Vagina (tissue), 2 donors: ENCODE measurements at regions not wholly inside any gene's neighbourhood (a gene's known extent, or its start where the extent isn't known, plus 50 kb on each side); places are given as distances from the start of the nearest gene placed in this dataset.

Source experiments
- DNase-seq, 2 donors: peaks; one replicate each; pipeline ENCODE4 v3.0.0-alpha.2; 2017; ENCODE audit errors: extremely low spot score in 2 of 2
- H3K27ac ChIP-seq: fragments of 200-600 bp; sonication (generic); one replicate; pipeline ENCODE4 v1.5.1; 2019
- H3K27me3 ChIP-seq: fragments of 200-600 bp; sonication (generic); one replicate; pipeline ENCODE4 v1.5.1; 2019
- H3K36me3 ChIP-seq, 2 donors: fragments of 200-600 bp; sonication (generic); one replicate each; pipeline ENCODE4 v1.5.1; 2017 to 2019
- H3K4me1 ChIP-seq: fragments of 200-600 bp; sonication (generic); one replicate; pipeline ENCODE4 v1.5.1; 2019
- H3K4me3 ChIP-seq, 2 donors: fragments of 200-600 bp; sonication (generic); 1 replicate in 1 of 2; 2 replicates in 1 of 2; pipeline ENCODE4 v1.5.1; 2016 to 2019
- H3K9me3 ChIP-seq: fragments of 200-600 bp; sonication (generic); one replicate; pipeline ENCODE4 v1.5.1; 2019
- POLR2A ChIP-seq, 2 donors: fragments of 450-650 bp; IDR thresholded peaks; one replicate each; pipeline ENCODE4 v1.6.1; 2017; ENCODE audit warnings: antibody characterized with exemption in 2 of 2, mild to moderate bottlenecking in 2 of 2, moderate library complexity in 2 of 2
- POLR2AphosphoS5 ChIP-seq, 2 donors: sonication (generic); formaldehyde crosslinking; IDR thresholded peaks; one replicate each; pipeline ENCODE4 v1.9.0; 2017; ENCODE audit warnings: antibody characterized with exemption in 2 of 2, mild to moderate bottlenecking in 2 of 2, low read depth in 1 of 2; ENCODE audit not compliant: insufficient read depth in 1 of 2
- intact Hi-C: fragments of 100-400 bp; cut with DNase I; formaldehyde crosslinking; loops from one replicate; pipeline ENCODE4 v1.15.1; 2023
- TF ChIP-seq, protein P1 (sequence below), 3 experiments: fragments of 450-650 bp in 2 of 3; fragments of 200-600 bp in 1 of 3; sonication (generic) in 1 of 3; IDR thresholded peaks; one replicate each; pipeline ENCODE4 v1.5.1; 2017 to 2019; ENCODE audit warnings: antibody characterized with exemption in 3 of 3, mild to moderate bottlenecking in 2 of 3, moderate library complexity in 2 of 3

GRCh38 chr21:18601146-18601545 lies 197.6 kb upstream of the TMPRSS15 start:
- H3K27ac ChIP-seq, result no peak overlapping the region
- intact Hi-C loops, result no loop called here
- TF ChIP-seq POLR2A (IDR thresholded peaks at IDR 0.05) (no peak), POLR2AphosphoS5 (IDR thresholded peaks at IDR 0.05; ENCODE audit: insufficient read depth in 1 of 2, low read depth in 1 of 2) (no peak)
- TF ChIP-seq, protein P1, sequence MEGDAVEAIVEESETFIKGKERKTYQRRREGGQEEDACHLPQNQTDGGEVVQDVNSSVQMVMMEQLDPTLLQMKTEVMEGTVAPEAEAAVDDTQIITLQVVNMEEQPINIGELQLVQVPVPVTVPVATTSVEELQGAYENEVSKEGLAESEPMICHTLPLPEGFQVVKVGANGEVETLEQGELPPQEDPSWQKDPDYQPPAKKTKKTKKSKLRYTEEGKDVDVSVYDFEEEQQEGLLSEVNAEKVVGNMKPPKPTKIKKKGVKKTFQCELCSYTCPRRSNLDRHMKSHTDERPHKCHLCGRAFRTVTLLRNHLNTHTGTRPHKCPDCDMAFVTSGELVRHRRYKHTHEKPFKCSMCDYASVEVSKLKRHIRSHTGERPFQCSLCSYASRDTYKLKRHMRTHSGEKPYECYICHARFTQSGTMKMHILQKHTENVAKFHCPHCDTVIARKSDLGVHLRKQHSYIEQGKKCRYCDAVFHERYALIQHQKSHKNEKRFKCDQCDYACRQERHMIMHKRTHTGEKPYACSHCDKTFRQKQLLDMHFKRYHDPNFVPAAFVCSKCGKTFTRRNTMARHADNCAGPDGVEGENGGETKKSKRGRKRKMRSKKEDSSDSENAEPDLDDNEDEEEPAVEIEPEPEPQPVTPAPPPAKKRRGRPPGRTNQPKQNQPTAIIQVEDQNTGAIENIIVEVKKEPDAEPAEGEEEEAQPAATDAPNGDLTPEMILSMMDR (IDR thresholded peaks at IDR 0.05), result no peak
- H3K4me1 ChIP-seq, result no peaks in the 10 kb centered on the region
- no peaks in the 10 kb centered on the region for H3K9me3 ChIP-seq
- H3K36me3 ChIP-seq, result no peaks in the 10 kb centered on the region
- H3K27me3 ChIP-seq, result no peaks in the 10 kb centered on the region
- no peak for DNase-seq
- no peak overlapping the region for H3K4me3 ChIP-seq

DNA sequence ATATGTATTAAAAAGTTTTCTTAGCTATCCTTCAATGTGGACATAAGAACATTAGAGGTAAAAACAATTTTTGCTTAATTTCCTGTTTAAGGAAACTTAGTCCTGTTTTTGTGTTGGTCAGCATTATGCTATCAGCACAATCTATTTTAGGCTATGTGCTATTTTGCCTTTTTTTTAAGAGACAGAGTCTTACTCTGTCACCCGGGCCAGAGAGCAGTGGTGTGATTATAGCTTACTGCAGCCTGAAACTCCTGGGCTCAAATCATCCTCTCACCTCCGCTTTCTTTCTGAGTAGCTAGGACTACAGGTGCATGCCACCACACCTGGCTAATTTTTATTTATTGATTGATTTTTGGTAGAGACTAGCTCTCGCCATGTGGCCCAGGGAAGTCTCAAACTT lies 199.1 kb upstream of the TMPRSS15 start:
- no peaks in the 10 kb centered on the region for H3K27me3 ChIP-seq
- H3K4me3 ChIP-seq, result no peak overlapping the region
- no peaks in the 10 kb centered on the region for H3K4me1 ChIP-seq
- intact Hi-C loops, result no loop called here
- no peaks in the 10 kb centered on the region for H3K9me3 ChIP-seq
- no peaks in the 10 kb centered on the region for H3K36me3 ChIP-seq
- H3K27ac ChIP-seq, result no peak overlapping the region
- TF ChIP-seq POLR2AphosphoS5 (IDR thresholded peaks at IDR 0.05; ENCODE audit: insufficient read depth in 1 of 2, low read depth in 1 of 2), result no peak
- no peak for TF ChIP-seq POLR2A (IDR thresholded peaks at IDR 0.05)
- TF ChIP-seq, protein P1 (IDR thresholded peaks at IDR 0.05), result no peak
- DNase-seq, result no peak

DNA sequence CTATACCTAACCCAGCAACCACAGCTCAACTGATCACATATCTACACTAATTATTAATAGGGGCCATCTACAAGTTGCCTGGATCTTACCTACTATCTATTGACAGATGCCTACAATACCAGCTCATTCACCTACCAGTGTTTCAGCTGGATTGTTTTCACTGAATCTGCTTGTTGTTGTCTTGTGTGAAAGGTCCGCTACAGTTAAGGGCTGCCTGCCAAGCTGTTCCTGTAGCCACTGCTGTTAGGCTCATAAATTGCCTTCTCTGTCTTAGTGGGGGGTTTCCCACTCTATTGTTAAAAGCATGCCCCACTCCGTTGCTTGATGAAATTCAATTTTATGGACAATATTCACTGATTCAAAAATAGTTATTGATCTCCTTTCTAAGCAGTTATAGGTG lies 199.7 kb upstream of the TMPRSS15 start:
- Histone ChIP-seq H3K36me3 (no peaks in the 10 kb centered on the region), H3K27ac (no peak overlapping the region), H3K9me3 (no peaks in the 10 kb centered on the region), H3K4me1 (no peaks in the 10 kb centered on the region), H3K4me3 (no peak overlapping the region), H3K27me3 (no peaks in the 10 kb centered on the region)
- DNase-seq, result no peak
- TF ChIP-seq POLR2AphosphoS5 (IDR thresholded peaks at IDR 0.05; ENCODE audit: insufficient read depth in 1 of 2, low read depth in 1 of 2) (no peak), POLR2A (IDR thresholded peaks at IDR 0.05) (no peak)
- TF ChIP-seq, protein P1 (IDR thresholded peaks at IDR 0.05), result no peak
- intact Hi-C loops, result no loop called here

- Histone ChIP-seq H3K27me3 (no peaks in the 10 kb centered on the region), H3K4me1 (no peaks in the 10 kb centered on the region), H3K27ac (no peak overlapping the region), H3K36me3 (no peaks in the 10 kb centered on the region), H3K4me3 (no peak overlapping the region), H3K9me3 (no peaks in the 10 kb centered on the region)
- intact Hi-C loops, result no loop called here
- DNase-seq, result no peak
- TF ChIP-seq POLR2A (IDR thresholded peaks at IDR 0.05) (no peak), POLR2AphosphoS5 (IDR thresholded peaks at IDR 0.05; ENCODE audit: insufficient read depth in 1 of 2, low read depth in 1 of 2) (no peak)
- TF ChIP-seq, protein P1 (IDR thresholded peaks at IDR 0.05), result no peak
Measured at GRCh38 chr21:18603980-18604379, 200.4 kb upstream of the TMPRSS15 start.

DNA sequence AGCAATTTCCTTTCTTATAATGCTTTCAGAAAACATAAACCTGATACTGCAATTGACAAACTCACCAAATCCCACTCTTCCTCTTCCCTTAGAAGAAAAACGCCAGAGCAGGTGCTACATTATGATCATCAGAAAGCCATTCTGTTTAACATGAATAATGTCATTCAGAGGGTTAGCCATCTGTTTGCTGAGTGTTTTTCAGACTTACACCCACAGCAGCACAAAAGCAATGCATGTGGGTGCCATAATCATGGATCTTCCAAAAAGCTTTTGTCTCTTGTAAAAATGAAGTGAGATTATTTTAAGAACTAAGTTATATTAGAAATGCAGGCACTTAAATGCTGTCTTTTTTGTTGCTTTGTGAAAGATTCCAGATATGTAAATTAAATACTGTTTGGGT lies 204.6 kb upstream of the TMPRSS15 start:
- intact Hi-C loops, result no loop called here
- H3K9me3 ChIP-seq, result no peaks in the 10 kb centered on the region
- no peaks in the 10 kb centered on the region for H3K27me3 ChIP-seq
- DNase-seq, result no peak
- no peak overlapping the region for H3K27ac ChIP-seq
- H3K4me1 ChIP-seq, result no peaks in the 10 kb centered on the region
- H3K4me3 ChIP-seq, result no peak overlapping the region
- no peaks in the 10 kb centered on the region for H3K36me3 ChIP-seq
- TF ChIP-seq, protein P1 (IDR thresholded peaks at IDR 0.05), result no peak
- TF ChIP-seq POLR2AphosphoS5 (IDR thresholded peaks at IDR 0.05; ENCODE audit: insufficient read depth in 1 of 2, low read depth in 1 of 2) (no peak), POLR2A (IDR thresholded peaks at IDR 0.05) (no peak)
